IMR-90 (cell line): ENCODE measurements at regions not wholly inside any gene's neighbourhood (a gene's known extent, or its start where the extent isn't known, plus 50 kb on each side); places are given as distances from the start of the nearest gene placed in this dataset.

Source experiments
- FOS ChIP-seq: fragments of 150-350 bp; IDR thresholded peaks from 2 replicates; pipeline ENCODE4 v1.6.1; 2016; ENCODE audit warnings: low read depth, low read length
- MAZ ChIP-seq: IDR thresholded peaks from 2 replicates; pipeline ENCODE4 v1.6.1; 2012; ENCODE audit warnings: low read depth, mild to moderate bottlenecking, low read length, improper control_type of control experiment, moderate library complexity, borderline replicate concordance
- RCOR1 ChIP-seq: IDR thresholded peaks from 2 replicates; pipeline ENCODE4 v1.6.1; 2012; ENCODE audit warnings: mild to moderate bottlenecking, low read length, improper control_type of control experiment; ENCODE audit not compliant: insufficient replicate concordance
- RFX5 ChIP-seq: IDR thresholded peaks from 2 replicates; pipeline ENCODE4 v1.8.0; 2012; ENCODE audit warnings: low read depth, mild to moderate bottlenecking, low read length, moderate library complexity
- USF2 ChIP-seq: fragments of 150-350 bp; IDR thresholded peaks from 2 replicates; pipeline ENCODE4 v1.6.1; 2017; ENCODE audit warnings: mild to moderate bottlenecking, antibody characterized with exemption, low read length, low read depth
- TF ChIP-seq, protein P1 (sequence below): conservative IDR thresholded peaks from 2 replicates; pipeline ENCODE4 v1.5.1; 2012; ENCODE audit warnings: mild to moderate bottlenecking, low read depth, low read length, improper control_type of control experiment

DNA sequence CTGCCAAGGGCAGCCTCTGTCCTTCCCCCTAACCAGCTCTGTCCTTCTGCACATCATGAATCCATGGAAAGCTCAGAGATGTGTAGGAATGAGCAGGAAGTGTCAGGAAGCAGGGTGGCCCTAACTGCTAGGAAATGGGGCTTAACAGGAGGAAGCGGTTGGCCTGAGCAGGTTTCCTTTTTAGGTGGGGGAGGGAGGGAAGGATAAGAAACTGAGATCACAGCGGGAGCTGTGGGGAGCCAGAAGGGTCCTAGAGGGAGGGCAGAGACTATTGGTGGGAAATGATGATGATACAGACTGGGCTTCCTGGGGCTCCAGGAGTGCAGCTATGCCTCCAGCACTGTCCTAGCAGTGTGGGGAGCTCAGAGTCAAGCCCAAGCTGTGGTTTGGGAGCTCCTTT, 182.0 kb downstream of the SH3BP4 start:
- TF ChIP-seq, protein P1, sequence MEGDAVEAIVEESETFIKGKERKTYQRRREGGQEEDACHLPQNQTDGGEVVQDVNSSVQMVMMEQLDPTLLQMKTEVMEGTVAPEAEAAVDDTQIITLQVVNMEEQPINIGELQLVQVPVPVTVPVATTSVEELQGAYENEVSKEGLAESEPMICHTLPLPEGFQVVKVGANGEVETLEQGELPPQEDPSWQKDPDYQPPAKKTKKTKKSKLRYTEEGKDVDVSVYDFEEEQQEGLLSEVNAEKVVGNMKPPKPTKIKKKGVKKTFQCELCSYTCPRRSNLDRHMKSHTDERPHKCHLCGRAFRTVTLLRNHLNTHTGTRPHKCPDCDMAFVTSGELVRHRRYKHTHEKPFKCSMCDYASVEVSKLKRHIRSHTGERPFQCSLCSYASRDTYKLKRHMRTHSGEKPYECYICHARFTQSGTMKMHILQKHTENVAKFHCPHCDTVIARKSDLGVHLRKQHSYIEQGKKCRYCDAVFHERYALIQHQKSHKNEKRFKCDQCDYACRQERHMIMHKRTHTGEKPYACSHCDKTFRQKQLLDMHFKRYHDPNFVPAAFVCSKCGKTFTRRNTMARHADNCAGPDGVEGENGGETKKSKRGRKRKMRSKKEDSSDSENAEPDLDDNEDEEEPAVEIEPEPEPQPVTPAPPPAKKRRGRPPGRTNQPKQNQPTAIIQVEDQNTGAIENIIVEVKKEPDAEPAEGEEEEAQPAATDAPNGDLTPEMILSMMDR, result no peak
- TF ChIP-seq USF2 (no peak), FOS (no peak), RCOR1 (no peak), MAZ (no peak), RFX5 (no peak)
